CD14-positive monocyte (primary cell): ENCODE measurements at regions not wholly inside any gene's neighbourhood (a gene's known extent, or its start where the extent isn't known, plus 50 kb on each side); places are given as distances from the start of the nearest gene placed in this dataset.

Source experiments
- DNase-seq, 3 donors: peaks; one replicate each; pipeline ENCODE4 v3.0.0-alpha.2; 2011 to 2022
- H2AFZ ChIP-seq: 2 replicates; pipeline ENCODE4 v1.6.0; 2012; ENCODE audit warnings: mild to moderate bottlenecking, low read depth, low read length, inconsistent platforms; ENCODE audit not compliant: insufficient read depth, poor library complexity, severe bottlenecking
- H3K27ac ChIP-seq, 2 donors: 1 replicate in 1 of 2; 2 replicates in 1 of 2; pipeline ENCODE4 v1.5.1; 2012 to 2013; ENCODE audit warnings: low read length in 2 of 2, control low read depth in 1 of 2, inconsistent platforms in 1 of 2, low read depth in 1 of 2, mild to moderate bottlenecking in 1 of 2
- H3K27me3 ChIP-seq, 2 donors: one replicate each; pipeline versions ENCODE4 v1.6.0 to v1.6.1; 2011 to 2013; ENCODE audit warnings: low read length in 2 of 2; ENCODE audit not compliant: control insufficient read depth in 2 of 2, insufficient read depth in 2 of 2
- H3K36me3 ChIP-seq, 2 donors: replicated peaks in 1 of 2; 1 replicate in 1 of 2; 2 replicates in 1 of 2; pipeline versions ENCODE4 v1.5.1 to v1.6.1; 2012 to 2013; ENCODE audit warnings: low read length in 2 of 2, control low read depth in 1 of 2, inconsistent platforms in 1 of 2, mild to moderate bottlenecking in 1 of 2; ENCODE audit not compliant: insufficient read depth in 2 of 2, control insufficient read depth in 1 of 2
- H3K4me1 ChIP-seq, 2 donors: 1 replicate in 1 of 2; 2 replicates in 1 of 2; pipeline versions ENCODE4 v1.5.1 to v1.6.1; 2012 to 2013; ENCODE audit warnings: low read length in 2 of 2, control low read depth in 1 of 2, inconsistent platforms in 1 of 2, mild to moderate bottlenecking in 1 of 2, moderate library complexity in 1 of 2; ENCODE audit not compliant: insufficient read depth in 2 of 2, control insufficient read depth in 1 of 2
- H3K4me2 ChIP-seq: replicated peaks from 2 replicates; pipeline ENCODE3; 2012; ENCODE audit warnings: low read length, moderate library complexity, mild to moderate bottlenecking; ENCODE audit not compliant: poor library complexity, severe bottlenecking; ENCODE audit errors: extremely low read depth
- H3K4me3 ChIP-seq, 3 experiments: fragments of 200-600 bp in 1 of 3; sonication (generic) in 1 of 3; replicated peaks in 1 of 3; 1 replicate in 2 of 3; 2 replicates in 1 of 3; pipeline ENCODE4 v1.5.1; 2011 to 2013; ENCODE audit warnings: low read length in 3 of 3, mild to moderate bottlenecking in 3 of 3, control low read depth in 2 of 3, low read depth in 2 of 3, inconsistent platforms in 1 of 3, moderate library complexity in 1 of 3
- H3K79me2 ChIP-seq: 2 replicates; pipeline ENCODE4 v1.6.0; 2012; ENCODE audit warnings: mild to moderate bottlenecking, control low read depth, inconsistent platforms, low read length, moderate library complexity; ENCODE audit not compliant: insufficient read depth
- H3K9ac ChIP-seq: 2 replicates; pipeline ENCODE4 v1.6.0; 2017; ENCODE audit warnings: low read length, mild to moderate bottlenecking; ENCODE audit not compliant: insufficient read depth, poor library complexity, severe bottlenecking
- H3K9me3 ChIP-seq, 2 donors: replicated peaks in 1 of 2; 1 replicate in 1 of 2; 2 replicates in 1 of 2; pipeline versions ENCODE4 v1.5.1 to v1.6.1; 2012 to 2013; ENCODE audit warnings: low read length in 2 of 2, control low read depth in 1 of 2; ENCODE audit not compliant: control insufficient read depth in 1 of 2, insufficient read depth in 1 of 2
- H4K20me1 ChIP-seq: 2 replicates; pipeline ENCODE4 v1.6.0; 2012; ENCODE audit warnings: mild to moderate bottlenecking, low read length, control low read depth, moderate library complexity; ENCODE audit not compliant: insufficient read depth
- H3K27ac Mint-ChIP-seq, 7 donors: one replicate each; pipeline ENCODE4 v1.8.0; 2020; ENCODE audit warnings: mild to moderate bottlenecking in 7 of 7, mixed read lengths in 7 of 7, moderate library complexity in 6 of 7, inconsistent platforms in 2 of 7
- H3K27me3 Mint-ChIP-seq, 3 donors: one replicate each; pipeline ENCODE4 v1.8.0; 2021 to 2022; ENCODE audit warnings: low read depth in 3 of 3, mild to moderate bottlenecking in 3 of 3, mixed read lengths in 3 of 3, moderate library complexity in 3 of 3, inconsistent platforms in 1 of 3
- H3K36me3 Mint-ChIP-seq, 2 donors: one replicate each; pipeline ENCODE4 v1.8.0; 2020; ENCODE audit warnings: mixed read lengths in 2 of 2, inconsistent platforms in 1 of 2, mild to moderate bottlenecking in 1 of 2
- H3K4me1 Mint-ChIP-seq: one replicate; pipeline ENCODE4 v1.8.0; 2020; ENCODE audit warnings: mild to moderate bottlenecking, mixed read lengths
- H3K4me3 Mint-ChIP-seq, 2 donors: one replicate each; pipeline ENCODE4 v1.8.0; 2020; ENCODE audit warnings: mild to moderate bottlenecking in 2 of 2, mixed read lengths in 2 of 2, moderate library complexity in 1 of 2
- H3K9me3 Mint-ChIP-seq, 7 donors: one replicate each; pipeline ENCODE4 v1.8.0; 2020 to 2022; ENCODE audit warnings: mixed read lengths in 7 of 7, mild to moderate bottlenecking in 6 of 7, moderate library complexity in 6 of 7, inconsistent platforms in 2 of 7
- WGBS: methylation state at CpG from one replicate; pipeline ENCODE4 v1.1.5; 2013; ENCODE audit warnings: missing lambda C conversion rate; ENCODE audit not compliant: insufficient coverage; 5-methylcytosine and 5-hydroxymethylcytosine counted together
- intact Hi-C, 2 donors: fragments of 100-400 bp; cut with micrococcal nuclease; formaldehyde crosslinking; loops; one replicate each; pipeline versions ENCODE4 v1.15.0 to v1.15.1; 2023
- TF ChIP-seq, protein P1 (sequence below): fragments of 200-600 bp; IDR thresholded peaks from one replicate; pipeline ENCODE4 v1.8.0; 2022; ENCODE audit warnings: antibody characterized with exemption, mild to moderate bottlenecking

DNA sequence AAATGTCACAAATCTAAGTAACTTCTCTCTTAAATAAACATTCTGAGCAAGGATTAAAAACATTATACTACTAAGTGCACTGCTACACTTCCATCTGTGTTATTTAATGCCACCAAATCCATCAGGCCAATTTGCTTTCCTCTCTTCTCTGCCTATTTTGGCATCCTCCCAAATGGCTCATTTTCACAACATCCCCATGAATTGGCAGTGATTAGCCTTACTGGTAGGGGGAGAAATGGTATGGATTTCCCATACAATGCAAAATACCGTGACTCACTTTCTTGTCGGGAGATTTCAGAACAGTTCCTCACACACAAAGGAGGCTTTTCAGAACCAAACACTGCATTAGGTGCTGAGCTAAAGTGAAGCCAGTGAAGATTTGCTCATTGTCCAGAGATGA, 195.7 kb downstream of the MIS18A start:
- no peaks in the 10 kb centered on the region for H4K20me1 ChIP-seq
- no peak overlapping the region for H3K4me3 ChIP-seq
- no peaks in the 10 kb centered on the region for H3K4me1 Mint-ChIP-seq
- no peak for DNase-seq
- H3K4me1 ChIP-seq: no peaks in the 10 kb centered on the region
- no peaks in the 10 kb centered on the region for H3K9me3 ChIP-seq
- no peak overlapping the region for H3K27ac Mint-ChIP-seq
- H3K4me3 Mint-ChIP-seq: no peak overlapping the region
- H3K79me2 ChIP-seq: no peaks in the 10 kb centered on the region
- no peaks in the 10 kb centered on the region for H3K27me3 ChIP-seq
- no peaks in the 10 kb centered on the region for H3K36me3 Mint-ChIP-seq
- H3K36me3 ChIP-seq: no peaks in the 10 kb centered on the region
- WGBS: no CpG with 5 or more reads among the region's 2 CpGs
- no peak overlapping the region for H3K27ac ChIP-seq
- intact Hi-C loops: no loop called here
- H3K4me2 ChIP-seq: no peak overlapping the region
- peaks cover 0 to 4% (median 3%) of the 10 kb centered on the region in 3 donors for H3K27me3 Mint-ChIP-seq
- TF ChIP-seq, protein P1, sequence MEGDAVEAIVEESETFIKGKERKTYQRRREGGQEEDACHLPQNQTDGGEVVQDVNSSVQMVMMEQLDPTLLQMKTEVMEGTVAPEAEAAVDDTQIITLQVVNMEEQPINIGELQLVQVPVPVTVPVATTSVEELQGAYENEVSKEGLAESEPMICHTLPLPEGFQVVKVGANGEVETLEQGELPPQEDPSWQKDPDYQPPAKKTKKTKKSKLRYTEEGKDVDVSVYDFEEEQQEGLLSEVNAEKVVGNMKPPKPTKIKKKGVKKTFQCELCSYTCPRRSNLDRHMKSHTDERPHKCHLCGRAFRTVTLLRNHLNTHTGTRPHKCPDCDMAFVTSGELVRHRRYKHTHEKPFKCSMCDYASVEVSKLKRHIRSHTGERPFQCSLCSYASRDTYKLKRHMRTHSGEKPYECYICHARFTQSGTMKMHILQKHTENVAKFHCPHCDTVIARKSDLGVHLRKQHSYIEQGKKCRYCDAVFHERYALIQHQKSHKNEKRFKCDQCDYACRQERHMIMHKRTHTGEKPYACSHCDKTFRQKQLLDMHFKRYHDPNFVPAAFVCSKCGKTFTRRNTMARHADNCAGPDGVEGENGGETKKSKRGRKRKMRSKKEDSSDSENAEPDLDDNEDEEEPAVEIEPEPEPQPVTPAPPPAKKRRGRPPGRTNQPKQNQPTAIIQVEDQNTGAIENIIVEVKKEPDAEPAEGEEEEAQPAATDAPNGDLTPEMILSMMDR: no peak
- no peak overlapping the region for H2AFZ ChIP-seq
- no peak overlapping the region for H3K9ac ChIP-seq
- peaks cover 0 to 10% (median 2%) of the 10 kb centered on the region in 7 donors for H3K9me3 Mint-ChIP-seq

DNA sequence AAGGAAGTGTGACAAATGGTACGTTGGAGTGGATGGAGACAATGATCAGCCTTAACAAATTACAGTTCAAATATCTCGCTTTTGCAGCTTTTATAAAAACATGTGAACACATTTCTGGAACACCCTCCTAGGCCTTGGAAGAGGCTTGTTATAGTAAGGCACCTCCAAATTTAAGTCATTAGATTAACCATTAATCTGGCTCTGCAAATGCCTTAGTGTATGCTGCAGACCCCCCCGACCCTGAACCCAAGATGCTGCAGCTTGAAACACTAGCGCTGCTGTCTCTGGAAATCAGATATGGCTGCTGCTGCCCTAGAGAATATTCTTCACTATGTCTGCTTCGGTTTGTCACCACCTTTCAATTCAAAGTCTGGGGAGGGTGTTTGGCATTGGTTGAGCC, 196.4 kb downstream of the MIS18A start:
- H3K27ac ChIP-seq: no peak overlapping the region
- no peaks in the 10 kb centered on the region for H3K9me3 ChIP-seq
- Mint-ChIP-seq H3K4me1 (no peaks in the 10 kb centered on the region), H3K9me3 (peaks cover 0 to 10% (median 2%) of the 10 kb centered on the region in 7 donors), H3K36me3 (no peaks in the 10 kb centered on the region), H3K27ac (no peak overlapping the region), H3K4me3 (no peak overlapping the region), H3K27me3 (peaks cover 0 to 4% (median 3%) of the 10 kb centered on the region in 3 donors)
- no peaks in the 10 kb centered on the region for H4K20me1 ChIP-seq
- no peak overlapping the region for H3K4me3 ChIP-seq
- 93% methylated on average over 2 of the region's 5 CpGs for WGBS
- H3K4me1 ChIP-seq: no peaks in the 10 kb centered on the region
- H3K9ac ChIP-seq: no peak overlapping the region
- intact Hi-C loops: no loop called here
- no peaks in the 10 kb centered on the region for H3K79me2 ChIP-seq
- TF ChIP-seq, protein P1: no peak
- H3K36me3 ChIP-seq: no peaks in the 10 kb centered on the region
- no peaks in the 10 kb centered on the region for H3K27me3 ChIP-seq
- no peak for DNase-seq
- no peak overlapping the region for H2AFZ ChIP-seq
- H3K4me2 ChIP-seq: no peak overlapping the region
